ENCODE measurements at regions not wholly inside any gene's neighbourhood (a gene's known extent, or its start where the extent isn't known, plus 50 kb on each side); places are given as distances from the start of the nearest gene placed in this dataset.

- no peak for DNase-seq (ENCODE audit: low spot score)
These were observed 157.6 kb upstream of the PCBD1 start for GRCh38 chr10:71045936-71046335.

DNA sequence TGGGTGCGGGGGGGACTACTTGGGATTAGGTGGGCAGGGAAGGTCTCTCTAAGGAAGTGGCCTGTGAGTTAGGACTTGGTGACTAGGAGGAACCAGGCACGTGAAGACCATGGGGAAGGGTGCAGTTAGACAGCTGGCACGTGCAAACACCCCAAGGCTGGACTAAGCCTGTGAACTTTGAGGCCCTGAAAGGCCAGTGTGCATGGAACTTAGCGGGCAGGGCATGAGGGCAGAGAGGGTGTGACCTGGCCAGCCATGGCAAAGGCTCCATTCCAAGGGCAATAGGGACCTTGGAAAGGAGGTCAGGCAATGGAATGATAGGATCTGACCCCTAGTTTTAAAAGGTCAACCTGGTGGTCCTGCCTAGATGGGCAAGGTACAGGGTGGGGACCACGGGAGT lies 158.4 kb upstream of the PCBD1 start:
- no peak for DNase-seq (ENCODE audit: low spot score)

DNA sequence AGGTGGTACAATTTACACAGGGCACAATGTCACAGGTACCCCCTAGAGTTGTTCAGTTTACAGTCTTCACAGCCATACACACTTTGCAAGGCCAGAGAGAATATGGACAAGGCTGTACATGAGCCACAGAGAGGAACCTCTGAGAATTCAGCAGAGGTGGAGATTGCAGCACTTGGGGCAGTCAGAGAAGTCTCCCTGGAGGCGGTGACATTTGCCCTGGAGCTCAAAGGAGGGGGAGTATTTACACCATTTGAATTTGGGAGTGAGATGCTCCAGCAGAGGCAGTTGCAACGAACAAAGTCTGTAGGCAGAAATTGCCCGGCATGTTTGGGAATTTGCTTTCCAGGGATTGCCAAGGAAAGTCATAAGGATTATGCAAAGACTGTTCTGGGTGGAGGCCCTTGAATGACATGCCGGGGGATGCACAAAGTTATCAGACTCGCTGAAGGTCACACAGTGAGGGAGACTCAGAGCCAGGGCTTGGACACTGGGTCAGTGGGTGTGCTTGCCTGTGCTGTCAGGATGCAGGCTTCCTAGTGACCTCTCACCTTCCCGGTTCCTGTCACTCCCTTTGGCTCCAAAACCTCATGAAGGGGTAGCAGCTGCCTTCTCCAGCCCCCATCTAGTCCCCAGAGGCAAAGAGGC lies 160.7 kb upstream of the PCBD1 start:
- no peak for DNase-seq (ENCODE audit: low spot score)

GRCh38 chr10:71049994-71050393 lies 161.6 kb upstream of the PCBD1 start:
- DNase-seq (ENCODE audit: low spot score), result no peak

DNA sequence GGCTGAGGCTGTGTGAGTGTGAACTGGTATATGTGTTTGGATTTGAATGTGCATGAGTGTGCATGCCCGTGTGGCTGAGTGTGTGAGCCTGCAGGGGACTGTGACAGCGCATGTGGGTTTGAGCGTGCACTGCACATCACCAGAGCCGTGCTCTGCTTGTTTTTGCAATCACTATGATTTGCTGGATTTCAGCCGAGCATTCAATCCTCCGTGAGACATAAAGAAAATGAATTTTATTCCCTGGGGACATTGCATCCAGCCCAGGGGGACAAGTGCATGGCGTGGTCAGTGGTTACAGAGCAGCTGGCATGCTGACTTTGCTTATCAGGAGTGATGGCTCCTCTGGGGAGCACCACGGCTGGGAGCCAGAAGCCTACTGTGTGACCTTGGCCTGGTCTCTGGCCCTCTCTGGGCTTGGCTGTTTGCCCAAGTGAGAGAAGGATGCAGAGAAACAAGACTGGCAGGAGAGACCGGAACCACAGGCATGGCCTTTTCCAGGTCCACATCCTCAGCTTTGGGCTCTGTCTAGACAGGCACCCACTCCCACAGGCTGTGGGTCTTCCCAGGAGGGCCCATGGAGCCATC lies 160.2 kb upstream of the UNC5B start:
- DNase-seq (ENCODE audit: low spot score), result no peak

- no peak for DNase-seq (ENCODE audit: low spot score)
These were observed 159.7 kb upstream of the UNC5B start for GRCh38 chr10:71052708-71053107.

- DNase-seq (ENCODE audit: low spot score), result no peak
These were observed 159.0 kb upstream of the UNC5B start for GRCh38 chr10:71053169-71053895.

GRCh38 chr10:71058308-71058707 lies 154.1 kb upstream of the UNC5B start:
- DNase-seq (ENCODE audit: low spot score), result no peak

DNA sequence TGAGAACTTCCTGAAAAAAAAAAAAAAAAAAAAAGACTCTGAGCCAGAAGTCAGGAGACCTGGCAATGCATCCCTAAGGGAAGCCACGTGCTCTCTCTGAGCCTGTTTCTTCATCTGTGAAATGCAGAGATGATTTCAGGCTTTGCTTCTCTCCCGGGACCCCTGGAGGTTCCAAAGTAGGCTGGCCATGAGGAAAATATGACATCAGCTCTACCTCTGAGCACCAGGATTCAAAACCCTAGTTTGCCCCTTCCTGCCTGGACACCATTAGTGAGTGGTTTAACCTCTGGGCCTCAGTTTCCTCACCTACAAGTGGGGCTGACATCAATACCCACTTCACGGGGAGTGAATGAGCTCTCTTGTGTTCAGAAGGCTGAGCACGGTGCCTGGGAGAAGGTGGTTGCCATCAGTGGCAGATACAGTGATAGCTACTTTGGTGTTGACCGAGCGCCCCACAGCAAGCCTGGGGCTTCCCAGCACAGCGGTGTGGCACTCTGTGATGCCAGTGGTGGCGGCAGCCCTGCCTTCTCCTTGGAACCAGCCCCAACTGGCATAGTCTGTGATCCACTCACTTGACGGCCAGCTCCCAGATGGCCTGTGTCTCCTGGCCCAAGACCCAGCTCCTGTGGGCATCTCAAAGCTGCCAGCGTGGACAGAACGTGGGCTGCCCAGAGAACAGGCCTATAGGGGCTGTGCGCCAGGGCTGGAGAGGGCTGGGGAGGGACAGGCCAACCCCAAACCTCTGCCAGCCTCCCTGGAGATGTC lies 153.1 kb upstream of the UNC5B start:
- no peak for DNase-seq (ENCODE audit: low spot score)

- DNase-seq (ENCODE audit: low spot score), result no peak
These were observed 152.4 kb upstream of the UNC5B start for GRCh38 chr10:71059943-71060342.

DNA sequence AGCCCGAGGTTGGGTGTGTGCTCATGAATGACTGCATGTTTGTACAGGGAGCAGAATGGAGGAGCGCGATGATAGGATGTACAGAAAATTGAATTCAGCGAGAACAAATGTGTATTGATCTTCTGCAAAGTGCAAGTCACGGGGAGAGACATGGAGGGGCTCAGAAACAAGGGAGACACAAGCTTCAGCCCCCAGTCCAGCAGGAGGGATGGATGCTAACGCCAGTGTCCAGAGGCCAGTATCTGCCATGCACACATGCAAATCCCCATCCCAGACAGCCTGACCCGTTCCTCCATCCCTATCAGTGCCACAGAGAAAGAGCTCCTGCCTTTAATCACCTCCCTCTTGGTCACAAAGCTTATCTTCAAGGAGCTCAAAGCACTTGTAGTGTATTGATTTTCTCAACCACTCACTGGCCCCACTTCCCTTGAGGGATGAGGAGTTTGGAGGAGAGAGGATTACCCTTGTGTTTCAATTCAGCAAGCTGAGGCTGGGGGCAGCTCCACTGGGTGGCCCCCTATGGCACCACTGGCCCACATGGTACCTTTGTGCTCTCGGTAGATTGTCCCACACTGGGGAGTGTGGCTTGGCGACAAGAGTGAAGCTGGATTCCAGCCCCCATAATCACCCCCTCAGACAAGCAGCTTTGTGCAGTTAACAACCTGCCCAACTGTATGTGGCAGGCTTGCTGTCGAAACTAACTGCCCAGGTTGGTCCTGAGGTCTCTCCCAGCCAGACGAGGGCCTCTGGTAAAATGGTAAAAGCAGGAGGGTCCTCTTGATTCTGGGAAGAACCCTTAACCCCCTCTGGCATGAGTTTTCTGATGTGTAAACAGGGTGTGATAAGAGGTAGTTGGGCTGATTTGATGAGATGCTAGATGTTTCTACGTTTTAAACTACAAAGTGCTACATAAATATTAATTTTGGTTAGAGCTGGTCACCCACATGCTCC lies 151.6 kb upstream of the UNC5B start:
- no peak for DNase-seq (ENCODE audit: low spot score)

GRCh38 chr10:71061472-71061871 lies 150.9 kb upstream of the UNC5B start:
- DNase-seq (ENCODE audit: low spot score), result no peak

- no peak for DNase-seq (ENCODE audit: low spot score)
These were observed 150.2 kb upstream of the UNC5B start for GRCh38 chr10:71062156-71062555.

DNA sequence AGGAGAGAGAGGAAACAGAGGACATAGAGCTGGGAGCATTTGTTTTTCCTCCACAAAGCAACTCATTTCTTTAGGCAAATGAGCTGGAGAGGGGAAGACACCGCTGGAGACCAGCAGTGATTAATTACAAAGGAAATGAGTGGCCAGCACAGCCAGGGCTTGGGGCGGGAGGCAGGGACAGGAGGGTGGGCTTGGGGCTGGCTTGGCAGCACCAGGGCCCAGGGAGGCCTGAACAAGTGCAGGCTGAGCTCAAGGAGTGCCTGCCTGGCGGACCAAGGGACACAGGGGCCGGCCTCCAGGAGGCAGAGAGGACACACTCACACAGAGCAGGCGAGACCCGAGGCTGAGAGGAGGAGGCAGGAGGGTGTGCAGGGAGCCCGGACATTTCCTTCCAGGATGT lies 149.0 kb upstream of the UNC5B start:
- no peak for DNase-seq (ENCODE audit: low spot score)

GRCh38 chr10:71064413-71065118 lies 147.8 kb upstream of the UNC5B start:
- DNase-seq (ENCODE audit: low spot score), result peak; percentile 17

GRCh38 chr10:71065659-71066058 lies 146.7 kb upstream of the UNC5B start:
- no peak for DNase-seq (ENCODE audit: low spot score)

DNA sequence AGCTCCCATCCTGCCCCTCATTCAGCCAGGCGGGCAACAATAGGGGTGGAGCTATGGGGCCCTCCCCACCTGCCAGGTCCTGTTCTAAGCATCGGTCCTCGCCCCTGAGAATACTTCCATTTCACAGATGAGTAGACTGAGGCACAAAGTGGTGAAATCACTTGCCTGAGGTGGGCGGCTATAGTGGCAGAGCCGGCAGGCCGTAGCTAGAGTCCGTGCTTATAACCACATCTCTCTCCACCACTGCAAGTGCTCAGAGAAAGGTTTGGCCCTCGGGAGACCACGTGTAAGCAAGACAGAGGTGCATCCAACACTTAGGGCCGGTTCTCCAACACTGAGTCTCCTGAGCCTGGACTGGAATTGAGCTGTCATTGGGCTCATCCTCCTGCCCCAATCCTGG lies 145.8 kb upstream of the UNC5B start:
- DNase-seq (ENCODE audit: low spot score), result no peak

- no peak for DNase-seq (ENCODE audit: low spot score)
These were observed 145.2 kb upstream of the UNC5B start for GRCh38 chr10:71067098-71067740.

- peak; percentile 64 for DNase-seq (ENCODE audit: low spot score)
These were observed 143.5 kb upstream of the UNC5B start for GRCh38 chr10:71068861-71069271.

DNA sequence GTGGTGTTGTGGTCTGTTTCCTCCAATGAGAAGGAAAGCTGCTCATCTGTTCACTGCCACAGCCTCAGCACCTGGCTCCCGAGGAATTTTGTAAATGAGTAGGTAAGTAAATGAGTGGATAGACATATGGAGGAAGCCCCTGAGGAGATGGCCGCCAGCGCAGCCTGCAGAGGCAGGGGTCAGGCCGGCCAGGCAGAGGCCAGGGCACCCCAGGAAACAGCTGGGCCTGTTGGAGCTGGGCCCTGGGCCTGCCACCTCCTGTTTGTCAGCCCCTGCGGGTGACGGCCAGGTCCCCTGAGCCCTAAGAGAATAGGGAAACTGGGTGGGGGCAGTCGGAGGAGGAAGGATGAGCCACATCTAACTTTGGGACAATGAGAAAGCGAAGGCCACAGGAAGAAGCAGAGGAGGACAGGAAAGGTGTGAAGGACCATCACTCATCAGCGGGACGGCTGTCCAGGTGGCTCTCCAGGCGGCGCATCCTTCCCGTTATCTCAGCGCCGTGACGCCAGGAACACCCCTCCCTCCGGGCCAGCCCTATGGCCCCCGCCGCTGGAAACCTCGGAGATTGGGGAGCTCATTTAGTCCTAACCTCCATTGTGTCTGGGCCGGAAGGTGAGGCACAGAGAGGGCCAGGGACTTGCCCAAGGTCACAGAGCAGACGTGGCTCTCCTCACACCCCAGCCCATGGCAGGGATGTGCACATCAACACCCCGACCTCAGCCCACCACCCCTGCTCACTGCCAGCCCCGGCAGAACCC lies 142.3 kb upstream of the UNC5B start:
- no peak for DNase-seq (ENCODE audit: low spot score)
